GM12891 (cell line): ENCODE measurements at regions not wholly inside any gene's neighbourhood (a gene's known extent, or its start where the extent isn't known, plus 50 kb on each side); places are given as distances from the start of the nearest gene placed in this dataset.

Source experiments
- PAX5 ChIP-seq: IDR thresholded peaks from 2 replicates; pipeline ENCODE4 v1.6.1; 2011; ENCODE audit warnings: low read length, moderate library complexity, mild to moderate bottlenecking; ENCODE audit not compliant: insufficient read depth, severe bottlenecking
- POLR2A ChIP-seq: IDR thresholded peaks from 2 replicates; pipeline ENCODE4 v1.6.1; 2011; ENCODE audit warnings: low read depth, low read length, control low read depth
- POLR2AphosphoS5 ChIP-seq: IDR thresholded peaks from 2 replicates; pipeline ENCODE4 v1.6.1; 2011; ENCODE audit warnings: low read depth, low read length, control low read depth

- no peak for TF ChIP-seq POLR2A
- TF ChIP-seq POLR2AphosphoS5 = no peak
- no peak for TF ChIP-seq PAX5
Measured at GRCh38 chr12:84376320-84376719, 536.3 kb downstream of the SLC6A15 start.
